ENCODE measurements at regions not wholly inside any gene's neighbourhood (a gene's known extent, or its start where the extent isn't known, plus 50 kb on each side); places are given as distances from the start of the nearest gene placed in this dataset.

DNA sequence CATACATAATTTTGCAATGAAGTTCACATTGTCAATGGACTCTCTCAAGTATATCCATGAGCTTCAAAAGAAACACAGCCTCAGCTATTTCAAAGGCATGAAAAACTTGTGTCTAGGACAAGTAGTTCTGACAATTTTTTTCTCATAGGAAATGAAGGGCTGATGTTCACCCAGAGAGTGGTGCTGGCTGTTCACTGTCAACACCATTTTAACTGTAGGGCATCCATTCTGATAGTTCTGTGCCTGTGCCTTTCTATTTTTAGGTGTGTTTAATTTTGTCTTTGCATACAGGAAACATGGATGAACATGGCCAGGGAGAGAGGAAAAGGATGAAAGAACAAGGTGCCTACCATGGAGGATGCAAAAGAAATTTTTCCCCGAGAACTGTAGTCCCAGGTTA is 135.3 kb upstream of the MAP9 start:
- TF ChIP-seq, protein P1, sequence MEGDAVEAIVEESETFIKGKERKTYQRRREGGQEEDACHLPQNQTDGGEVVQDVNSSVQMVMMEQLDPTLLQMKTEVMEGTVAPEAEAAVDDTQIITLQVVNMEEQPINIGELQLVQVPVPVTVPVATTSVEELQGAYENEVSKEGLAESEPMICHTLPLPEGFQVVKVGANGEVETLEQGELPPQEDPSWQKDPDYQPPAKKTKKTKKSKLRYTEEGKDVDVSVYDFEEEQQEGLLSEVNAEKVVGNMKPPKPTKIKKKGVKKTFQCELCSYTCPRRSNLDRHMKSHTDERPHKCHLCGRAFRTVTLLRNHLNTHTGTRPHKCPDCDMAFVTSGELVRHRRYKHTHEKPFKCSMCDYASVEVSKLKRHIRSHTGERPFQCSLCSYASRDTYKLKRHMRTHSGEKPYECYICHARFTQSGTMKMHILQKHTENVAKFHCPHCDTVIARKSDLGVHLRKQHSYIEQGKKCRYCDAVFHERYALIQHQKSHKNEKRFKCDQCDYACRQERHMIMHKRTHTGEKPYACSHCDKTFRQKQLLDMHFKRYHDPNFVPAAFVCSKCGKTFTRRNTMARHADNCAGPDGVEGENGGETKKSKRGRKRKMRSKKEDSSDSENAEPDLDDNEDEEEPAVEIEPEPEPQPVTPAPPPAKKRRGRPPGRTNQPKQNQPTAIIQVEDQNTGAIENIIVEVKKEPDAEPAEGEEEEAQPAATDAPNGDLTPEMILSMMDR (conservative IDR thresholded peaks at IDR 0.05; ENCODE audit: low read length): no peak
- H3K4me3 ChIP-seq (ENCODE audit: low read length): no peak overlapping the region
- no peak for DNase-seq (ENCODE audit: low read depth)

- TF ChIP-seq, protein P1 (conservative IDR thresholded peaks at IDR 0.05; ENCODE audit: low read length): no peak
- H3K4me3 ChIP-seq (ENCODE audit: low read length): no peak overlapping the region
Measured at GRCh38 chr4:155510771-155511170, 134.0 kb upstream of the MAP9 start.

DNA sequence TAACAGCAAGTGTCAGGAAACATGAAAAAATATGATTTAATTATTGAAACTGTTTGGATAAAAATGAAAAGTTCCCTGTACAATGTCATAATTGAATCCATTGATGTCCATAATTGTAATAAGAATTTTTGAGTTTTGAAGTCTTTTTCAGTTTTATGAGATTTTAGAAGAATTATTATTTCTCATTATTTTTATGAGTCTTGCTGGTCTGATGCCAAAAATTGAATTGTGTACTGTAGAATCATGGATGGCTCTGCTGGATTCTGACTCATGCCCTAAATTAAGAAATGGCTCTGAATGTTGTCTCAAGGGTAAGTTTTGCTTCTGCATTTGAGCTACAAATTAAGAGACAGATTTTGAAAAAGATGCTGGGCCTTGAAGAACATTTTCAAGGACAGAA is 132.8 kb upstream of the MAP9 start:
- TF ChIP-seq, protein P1 (conservative IDR thresholded peaks at IDR 0.05; ENCODE audit: low read length): no peak
- H3K4me3 ChIP-seq (ENCODE audit: low read length): no peak overlapping the region
- DNase-seq (ENCODE audit: low read depth): peak; percentile 2

More at GRCh38 chr4:155510771-155511170, 134.0 kb upstream of the MAP9 start:
- DNase-seq (ENCODE audit: low read depth): no peak

DNA sequence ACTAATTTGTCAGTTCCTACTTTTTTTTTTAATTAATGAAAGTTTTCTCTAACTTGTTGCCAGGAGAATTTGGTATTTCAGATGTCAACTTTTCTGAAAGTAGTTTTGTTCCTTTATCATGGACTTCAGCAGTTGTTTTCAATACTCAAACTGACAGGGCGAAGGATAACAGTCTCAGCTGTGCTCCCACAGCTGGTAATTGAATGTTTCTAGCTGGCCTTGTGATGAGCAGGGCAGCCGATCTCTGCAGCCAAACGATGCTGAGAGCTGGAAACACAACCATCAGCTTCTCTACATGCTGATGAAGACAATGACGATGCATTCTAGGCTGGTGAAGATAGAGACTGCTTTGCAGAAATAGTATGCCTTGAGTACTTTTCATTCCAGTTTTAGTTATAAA is 130.0 kb upstream of the MAP9 start:
- DNase-seq (ENCODE audit: low read depth): no peak
- TF ChIP-seq, protein P1 (conservative IDR thresholded peaks at IDR 0.05; ENCODE audit: low read length): no peak
- H3K4me3 ChIP-seq (ENCODE audit: low read length): no peak overlapping the region

DNA sequence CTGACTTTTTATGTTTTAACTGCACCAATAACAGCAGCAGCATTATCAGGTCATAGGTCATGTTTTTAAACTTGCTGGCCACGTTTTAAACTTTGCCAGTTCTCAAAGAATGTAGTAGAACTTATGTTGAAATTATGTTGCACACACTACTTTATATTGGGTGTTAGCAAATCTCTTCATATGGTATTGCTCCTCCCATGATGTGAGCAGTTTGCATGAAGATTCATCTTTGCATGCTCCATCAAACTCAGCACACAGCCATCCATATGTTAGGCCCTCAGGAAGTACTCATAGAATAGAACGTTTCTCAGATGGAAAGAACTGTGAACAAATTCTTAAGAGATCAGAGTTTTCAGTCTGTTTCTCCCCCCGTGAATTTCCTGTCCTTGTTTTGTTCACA is 128.6 kb upstream of the MAP9 start:
- no peak for DNase-seq (ENCODE audit: low read depth)
- TF ChIP-seq, protein P1 (conservative IDR thresholded peaks at IDR 0.05; ENCODE audit: low read length): no peak
- no peak overlapping the region for H3K4me3 ChIP-seq (ENCODE audit: low read length)

DNA sequence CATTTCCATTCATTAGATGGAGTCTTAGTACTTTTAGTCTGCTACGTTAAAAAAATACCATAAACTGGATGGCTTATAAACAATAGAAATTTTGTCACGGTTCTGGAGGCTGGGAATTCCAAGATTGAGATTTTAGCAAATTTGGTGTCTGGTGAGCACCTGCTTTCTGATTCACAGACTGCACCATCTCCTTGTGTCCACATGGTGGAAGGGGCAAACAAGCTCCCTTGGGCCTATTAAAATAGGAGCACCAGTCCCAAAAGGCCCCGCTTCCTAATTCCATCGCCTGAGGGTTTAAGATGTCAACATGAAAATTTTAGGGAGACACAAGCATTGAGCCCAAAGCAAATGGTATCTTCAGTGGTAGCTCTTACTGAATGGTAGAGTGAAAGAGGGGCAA is 120.5 kb upstream of the MAP9 start:
- TF ChIP-seq, protein P1 (conservative IDR thresholded peaks at IDR 0.05; ENCODE audit: low read length): no peak
- H3K4me3 ChIP-seq (ENCODE audit: low read length): no peak overlapping the region
- DNase-seq (ENCODE audit: low read depth): no peak

DNA sequence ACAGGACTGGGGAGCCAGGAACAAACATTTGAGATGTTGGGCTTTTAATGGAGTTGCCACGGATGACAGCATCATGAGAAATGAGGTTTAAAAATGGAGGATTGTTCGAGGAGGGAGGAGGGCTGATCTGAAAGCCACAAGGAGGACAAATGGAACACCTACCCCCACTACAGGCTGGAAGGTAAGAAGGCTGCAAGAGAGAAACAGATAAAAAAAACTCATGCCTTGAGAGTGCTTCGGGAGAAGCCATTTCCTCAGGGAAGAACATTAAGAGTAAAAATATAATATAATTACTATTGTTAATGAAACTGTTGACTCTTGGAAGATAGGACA is 119.5 kb upstream of the MAP9 start:
- H3K4me3 ChIP-seq (ENCODE audit: low read length): no peak overlapping the region
- TF ChIP-seq, protein P1 (conservative IDR thresholded peaks at IDR 0.05; ENCODE audit: low read length): no peak
- DNase-seq (ENCODE audit: low read depth): no peak
